Liver (tissue), 8 donors: ENCODE measurements at regions not wholly inside any gene's neighbourhood (a gene's known extent, or its start where the extent isn't known, plus 50 kb on each side); places are given as distances from the start of the nearest gene placed in this dataset.

Source experiments
- DNase-seq: peaks from one replicate; pipeline ENCODE4 v3.0.0-alpha.2; 2017; ENCODE audit warnings: low spot score
- H3K27ac ChIP-seq, 2 donors: one replicate each; pipeline ENCODE4 v1.7.0; 2013; ENCODE audit warnings: inconsistent platforms in 2 of 2, low read length in 2 of 2, control low read depth in 1 of 2, low read depth in 1 of 2, mild to moderate bottlenecking in 1 of 2
- H3K27me3 ChIP-seq, 4 donors: one replicate each; pipeline versions ENCODE4 v1.6.1 to v1.7.0; 2013; ENCODE audit warnings: low read length in 3 of 4, inconsistent platforms in 1 of 4, mild to moderate bottlenecking in 1 of 4, moderate library complexity in 1 of 4; ENCODE audit not compliant: control insufficient read depth in 4 of 4, insufficient read depth in 4 of 4
- H3K36me3 ChIP-seq, 4 donors: one replicate each; pipeline versions ENCODE4 v1.6.1 to v1.7.0; 2013; ENCODE audit warnings: low read length in 3 of 4, mild to moderate bottlenecking in 3 of 4, low read depth in 1 of 4, moderate library complexity in 1 of 4; ENCODE audit not compliant: control insufficient read depth in 4 of 4, insufficient read depth in 3 of 4
- H3K4me1 ChIP-seq, 4 donors: one replicate each; pipeline versions ENCODE4 v1.6.1 to v1.7.0; 2013; ENCODE audit warnings: low read length in 3 of 4, mild to moderate bottlenecking in 3 of 4, moderate library complexity in 1 of 4; ENCODE audit not compliant: control insufficient read depth in 4 of 4, insufficient read depth in 4 of 4
- H3K4me3 ChIP-seq, 3 donors: one replicate each; pipeline versions ENCODE4 v1.6.1 to v1.7.0; 2013; ENCODE audit warnings: low read length in 3 of 3, control low read depth in 1 of 3, low read depth in 1 of 3, mild to moderate bottlenecking in 1 of 3
- H3K9ac ChIP-seq, 2 donors: one replicate each; pipeline ENCODE4 v1.7.0; 2013; ENCODE audit warnings: low read length in 2 of 2, mild to moderate bottlenecking in 2 of 2, moderate library complexity in 2 of 2, control low read depth in 1 of 2, low read depth in 1 of 2
- H3K9me3 ChIP-seq, 4 donors: one replicate each; pipeline versions ENCODE4 v1.6.1 to v1.7.0; 2013; ENCODE audit warnings: low read length in 3 of 4; ENCODE audit not compliant: control insufficient read depth in 4 of 4
- JUND ChIP-seq, 2 donors: IDR thresholded peaks; 2 replicates each; pipeline ENCODE4 v1.6.1; 2016; ENCODE audit warnings: antibody characterized with exemption in 2 of 2
- NR2F2 ChIP-seq: IDR thresholded peaks from 2 replicates; pipeline ENCODE4 v1.6.1; 2016; ENCODE audit warnings: antibody characterized with exemption
- RAD21 ChIP-seq, 2 donors: IDR thresholded peaks; 2 replicates each; pipeline ENCODE4 v1.6.1; 2016; ENCODE audit warnings: antibody characterized with exemption in 2 of 2, mild to moderate bottlenecking in 2 of 2
- whole genome bisulfite sequencing: extraction: QIAGEN DNeasy Blood & Tissue Kit; methylation state at CpG from one replicate; pipeline ENCODE4 v1.1.7; 2013; 5-methylcytosine and 5-hydroxymethylcytosine counted together
- TF ChIP-seq, protein P1 (sequence below): IDR thresholded peaks from 2 replicates; pipeline ENCODE4 v1.6.1; 2016; ENCODE audit warnings: antibody characterized with exemption, mild to moderate bottlenecking
- TF ChIP-seq, protein P2 (sequence below): IDR thresholded peaks from 2 replicates; pipeline ENCODE4 v1.6.1; 2016; ENCODE audit warnings: antibody characterized with exemption
- TF ChIP-seq, protein P3 (sequence below): fragments of 150-350 bp; IDR thresholded peaks from 2 replicates; pipeline ENCODE4 v1.5.1; 2017; ENCODE audit warnings: improper control_type of control experiment, low read depth, low read length; ENCODE audit not compliant: missing input control
- donor health status: healthy.
- donor health status: healthy.
- donor health status: healthy.
- donor health status: healthy.
- donor health status: healthy.

DNA sequence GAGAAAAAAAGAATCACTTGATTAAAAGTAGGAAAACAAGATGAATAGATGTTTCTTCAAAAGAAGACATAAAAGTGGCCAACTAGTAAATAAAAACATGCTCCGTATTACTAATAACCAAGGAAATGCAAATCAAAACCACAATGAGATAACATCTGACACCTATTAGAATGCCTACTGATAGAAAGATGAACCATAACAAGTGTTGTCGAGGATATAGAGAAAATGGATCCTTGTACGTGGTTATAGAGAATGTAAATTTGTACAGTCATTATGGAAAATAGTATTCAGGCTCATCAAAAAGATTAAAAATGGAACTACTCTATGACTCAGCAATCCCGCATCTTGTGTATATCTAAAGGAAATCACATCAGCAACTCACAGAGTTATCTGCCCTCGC, 415.8 kb upstream of the SLITRK5 start:
- Histone ChIP-seq H3K4me3 (no peak overlapping the region), H3K9ac (no peak overlapping the region), H3K4me1 (no peaks in the 10 kb centered on the region), H3K27me3 (no peaks in the 10 kb centered on the region), H3K36me3 (no peaks in the 10 kb centered on the region), H3K9me3 (no peaks in the 10 kb centered on the region), H3K27ac (no peak overlapping the region)
- no peak for DNase-seq
- 85% methylated on average over 5 of the region's 5 CpGs for WGBS
- TF ChIP-seq, protein P1, sequence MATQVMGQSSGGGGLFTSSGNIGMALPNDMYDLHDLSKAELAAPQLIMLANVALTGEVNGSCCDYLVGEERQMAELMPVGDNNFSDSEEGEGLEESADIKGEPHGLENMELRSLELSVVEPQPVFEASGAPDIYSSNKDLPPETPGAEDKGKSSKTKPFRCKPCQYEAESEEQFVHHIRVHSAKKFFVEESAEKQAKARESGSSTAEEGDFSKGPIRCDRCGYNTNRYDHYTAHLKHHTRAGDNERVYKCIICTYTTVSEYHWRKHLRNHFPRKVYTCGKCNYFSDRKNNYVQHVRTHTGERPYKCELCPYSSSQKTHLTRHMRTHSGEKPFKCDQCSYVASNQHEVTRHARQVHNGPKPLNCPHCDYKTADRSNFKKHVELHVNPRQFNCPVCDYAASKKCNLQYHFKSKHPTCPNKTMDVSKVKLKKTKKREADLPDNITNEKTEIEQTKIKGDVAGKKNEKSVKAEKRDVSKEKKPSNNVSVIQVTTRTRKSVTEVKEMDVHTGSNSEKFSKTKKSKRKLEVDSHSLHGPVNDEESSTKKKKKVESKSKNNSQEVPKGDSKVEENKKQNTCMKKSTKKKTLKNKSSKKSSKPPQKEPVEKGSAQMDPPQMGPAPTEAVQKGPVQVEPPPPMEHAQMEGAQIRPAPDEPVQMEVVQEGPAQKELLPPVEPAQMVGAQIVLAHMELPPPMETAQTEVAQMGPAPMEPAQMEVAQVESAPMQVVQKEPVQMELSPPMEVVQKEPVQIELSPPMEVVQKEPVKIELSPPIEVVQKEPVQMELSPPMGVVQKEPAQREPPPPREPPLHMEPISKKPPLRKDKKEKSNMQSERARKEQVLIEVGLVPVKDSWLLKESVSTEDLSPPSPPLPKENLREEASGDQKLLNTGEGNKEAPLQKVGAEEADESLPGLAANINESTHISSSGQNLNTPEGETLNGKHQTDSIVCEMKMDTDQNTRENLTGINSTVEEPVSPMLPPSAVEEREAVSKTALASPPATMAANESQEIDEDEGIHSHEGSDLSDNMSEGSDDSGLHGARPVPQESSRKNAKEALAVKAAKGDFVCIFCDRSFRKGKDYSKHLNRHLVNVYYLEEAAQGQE: no peak
- TF ChIP-seq RAD21 (IDR thresholded peaks at IDR 0.05) (no peak), JUND (IDR thresholded peaks at IDR 0.05) (no peak)
- TF ChIP-seq, protein P2, sequence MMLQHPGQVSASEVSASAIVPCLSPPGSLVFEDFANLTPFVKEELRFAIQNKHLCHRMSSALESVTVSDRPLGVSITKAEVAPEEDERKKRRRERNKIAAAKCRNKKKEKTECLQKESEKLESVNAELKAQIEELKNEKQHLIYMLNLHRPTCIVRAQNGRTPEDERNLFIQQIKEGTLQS: no peak

DNA sequence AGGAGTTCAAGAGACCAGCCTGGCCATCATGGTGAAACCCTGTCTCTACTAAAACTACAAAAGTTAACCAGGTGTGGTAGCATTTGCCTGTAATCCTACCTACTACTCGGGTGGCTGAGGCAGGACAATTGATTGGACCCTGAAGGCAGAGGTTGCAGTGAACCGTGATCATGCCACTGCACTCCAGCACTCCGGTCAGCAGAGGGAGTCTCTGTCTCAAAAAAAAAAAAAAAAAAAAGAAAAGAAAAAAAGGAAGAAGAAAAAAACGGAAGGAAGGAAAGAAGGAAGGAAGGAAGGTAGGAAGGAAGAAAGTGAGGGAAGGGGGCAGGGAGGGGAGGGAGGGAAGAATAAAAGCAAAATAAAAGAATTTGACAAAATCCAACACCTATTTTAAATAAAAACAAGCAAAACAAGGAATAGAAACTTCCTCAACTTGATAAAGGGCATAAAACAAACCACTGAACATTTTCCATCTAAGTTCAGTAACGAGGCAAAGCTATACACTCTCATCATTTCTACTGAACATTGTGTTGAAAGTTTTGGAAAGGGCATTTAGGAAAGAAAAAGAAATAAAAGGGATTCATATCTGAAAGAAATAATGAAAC, 411.6 kb upstream of the SLITRK5 start:
- 11% methylated on average over 5 of the region's 5 CpGs for WGBS

More for the DNA sequence above, 411.6 kb upstream of the SLITRK5 start:
- Histone ChIP-seq H3K4me3 (no peak overlapping the region), H3K9ac (no peak overlapping the region), H3K27ac (no peak overlapping the region), H3K27me3 (no peaks in the 10 kb centered on the region), H3K4me1 (no peaks in the 10 kb centered on the region), H3K36me3 (no peaks in the 10 kb centered on the region), H3K9me3 (no peaks in the 10 kb centered on the region)
- TF ChIP-seq, protein P1: no peak
- TF ChIP-seq RAD21 (IDR thresholded peaks at IDR 0.05) (peak in 1 of 2 donors; percentile 38), NR2F2 (no peak), JUND (IDR thresholded peaks at IDR 0.05) (no peak)
- TF ChIP-seq, protein P3, sequence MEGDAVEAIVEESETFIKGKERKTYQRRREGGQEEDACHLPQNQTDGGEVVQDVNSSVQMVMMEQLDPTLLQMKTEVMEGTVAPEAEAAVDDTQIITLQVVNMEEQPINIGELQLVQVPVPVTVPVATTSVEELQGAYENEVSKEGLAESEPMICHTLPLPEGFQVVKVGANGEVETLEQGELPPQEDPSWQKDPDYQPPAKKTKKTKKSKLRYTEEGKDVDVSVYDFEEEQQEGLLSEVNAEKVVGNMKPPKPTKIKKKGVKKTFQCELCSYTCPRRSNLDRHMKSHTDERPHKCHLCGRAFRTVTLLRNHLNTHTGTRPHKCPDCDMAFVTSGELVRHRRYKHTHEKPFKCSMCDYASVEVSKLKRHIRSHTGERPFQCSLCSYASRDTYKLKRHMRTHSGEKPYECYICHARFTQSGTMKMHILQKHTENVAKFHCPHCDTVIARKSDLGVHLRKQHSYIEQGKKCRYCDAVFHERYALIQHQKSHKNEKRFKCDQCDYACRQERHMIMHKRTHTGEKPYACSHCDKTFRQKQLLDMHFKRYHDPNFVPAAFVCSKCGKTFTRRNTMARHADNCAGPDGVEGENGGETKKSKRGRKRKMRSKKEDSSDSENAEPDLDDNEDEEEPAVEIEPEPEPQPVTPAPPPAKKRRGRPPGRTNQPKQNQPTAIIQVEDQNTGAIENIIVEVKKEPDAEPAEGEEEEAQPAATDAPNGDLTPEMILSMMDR: peak; percentile 27
- no peak for DNase-seq
